Mesothelial cell of epicardium (in vitro differentiated cells): ENCODE measurements at regions not wholly inside any gene's neighbourhood (a gene's known extent, or its start where the extent isn't known, plus 50 kb on each side); places are given as distances from the start of the nearest gene placed in this dataset.

Experiments
- DNase-seq, 2 experiments: peaks; one replicate each; pipeline ENCODE4 v3.0.0; 2021; ENCODE audit warnings: low spot score in 2 of 2; ENCODE audit not compliant: unreplicated experiment in 2 of 2
- H3K27ac Mint-ChIP-seq: 2 replicates; pipeline ENCODE4 v1.8.0; 2021; ENCODE audit warnings: mixed read lengths
- H3K27me3 Mint-ChIP-seq: 2 replicates; pipeline ENCODE4 v1.8.0; 2021; ENCODE audit warnings: low read depth, mixed read lengths
- H3K36me3 Mint-ChIP-seq: 2 replicates; pipeline ENCODE4 v1.8.0; 2021; ENCODE audit warnings: mixed read lengths
- H3K4me1 Mint-ChIP-seq: 2 replicates; pipeline ENCODE4 v1.8.0; 2021; ENCODE audit warnings: mixed read lengths
- H3K4me3 Mint-ChIP-seq: 2 replicates; pipeline ENCODE4 v1.8.0; 2021; ENCODE audit warnings: mild to moderate bottlenecking, moderate library complexity, mixed read lengths
- H3K9me3 Mint-ChIP-seq: 2 replicates; pipeline ENCODE4 v1.8.0; 2021; ENCODE audit warnings: mixed read lengths
- CTCF ChIP-seq: fragments of 200-600 bp; sonication (generic); IDR thresholded peaks from one replicate; pipeline ENCODE4 v1.5.0; 2021; ENCODE audit warnings: antibody characterized with exemption; ENCODE audit not compliant: unreplicated experiment

DNA sequence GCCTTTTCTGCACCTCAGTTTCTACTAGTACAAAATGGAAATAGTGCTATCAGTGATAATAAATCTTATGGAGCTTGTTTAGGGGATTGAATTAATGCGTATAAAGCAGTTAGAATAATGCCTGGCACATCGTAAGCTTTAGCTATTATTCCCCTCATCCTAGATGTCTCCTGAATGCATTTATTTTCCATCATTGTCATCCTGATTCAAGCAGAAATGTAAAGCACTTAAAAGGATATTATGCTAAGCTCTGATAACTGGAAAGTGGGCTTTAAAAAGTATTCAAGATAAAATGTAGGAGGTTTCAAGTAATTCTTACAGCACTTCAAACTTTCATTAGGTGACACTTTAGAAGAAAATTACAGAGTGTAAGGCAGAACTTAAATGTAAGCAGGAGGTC lies 178.7 kb downstream of the RBM46 start:
- no peak for TF ChIP-seq CTCF
- Mint-ChIP-seq H3K27me3 (peaks cover 12% of the 10 kb centered on the region), H3K4me3 (no peak overlapping the region), H3K27ac (no peak overlapping the region), H3K9me3 (peaks cover 9% of the 10 kb centered on the region), H3K4me1 (peaks cover 2% of the 10 kb centered on the region), H3K36me3 (no peaks in the 10 kb centered on the region)
- DNase-seq, result no peak

- peaks cover 13% of the 10 kb centered on the region for H3K27me3 Mint-ChIP-seq
- no peak overlapping the region for H3K27ac Mint-ChIP-seq
- TF ChIP-seq CTCF, result no peak
- H3K4me1 Mint-ChIP-seq, result peaks cover 2% of the 10 kb centered on the region
- peaks cover 9% of the 10 kb centered on the region for H3K9me3 Mint-ChIP-seq
- DNase-seq, result no peak
- no peak overlapping the region for H3K4me3 Mint-ChIP-seq
- no peaks in the 10 kb centered on the region for H3K36me3 Mint-ChIP-seq
Measured at GRCh38 chr4:154960476-154960875, 179.4 kb downstream of the RBM46 start.

GRCh38 chr4:154961263-154961662 lies 180.2 kb downstream of the RBM46 start:
- no peak overlapping the region for H3K27ac Mint-ChIP-seq
- H3K27me3 Mint-ChIP-seq, result peaks cover 12% of the 10 kb centered on the region
- H3K36me3 Mint-ChIP-seq, result no peaks in the 10 kb centered on the region
- H3K9me3 Mint-ChIP-seq, result peaks cover 9% of the 10 kb centered on the region
- no peak overlapping the region for H3K4me3 Mint-ChIP-seq
- peaks cover 2% of the 10 kb centered on the region for H3K4me1 Mint-ChIP-seq
- DNase-seq, result no peak
- TF ChIP-seq CTCF, result no peak

DNA sequence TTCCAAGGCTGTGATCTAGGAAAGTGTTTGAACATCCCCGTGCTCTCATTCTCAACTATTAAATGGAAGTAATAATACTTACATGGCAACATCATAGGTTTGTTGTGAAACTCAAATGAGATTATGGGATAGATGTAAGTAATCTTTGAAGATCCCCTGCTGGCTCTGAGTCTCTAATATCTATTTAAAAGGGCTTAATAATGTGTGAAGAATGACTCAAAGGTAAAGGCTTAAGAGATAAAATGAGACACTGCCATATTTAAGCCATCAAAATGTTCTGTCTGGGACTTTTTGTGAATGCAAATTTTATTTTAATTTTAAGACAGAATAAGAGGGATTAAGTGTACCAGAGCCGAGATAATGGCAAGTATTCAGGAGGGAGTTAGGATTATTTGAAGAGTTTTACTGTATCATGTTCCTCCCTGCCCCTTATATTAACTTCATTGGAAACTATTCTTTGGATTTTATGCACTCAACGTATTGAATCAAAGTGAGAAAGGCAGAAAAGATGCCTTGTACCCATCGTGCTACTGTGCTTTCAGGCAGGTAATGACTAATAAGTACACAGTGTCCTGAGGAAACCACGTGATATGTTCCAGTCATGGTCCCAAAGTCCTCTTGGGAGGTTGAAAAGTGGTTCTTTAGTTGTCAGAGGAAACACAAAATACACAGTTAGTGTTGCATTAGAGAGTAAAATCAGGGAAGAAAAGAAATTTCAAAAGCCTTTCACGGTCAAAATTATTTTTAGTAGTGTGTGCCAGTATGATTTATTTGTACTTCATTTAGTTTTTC lies 192.4 kb downstream of the RBM46 start:
- Mint-ChIP-seq H3K4me3 (no peak overlapping the region), H3K27ac (no peak overlapping the region)
- no peak for DNase-seq

DNA sequence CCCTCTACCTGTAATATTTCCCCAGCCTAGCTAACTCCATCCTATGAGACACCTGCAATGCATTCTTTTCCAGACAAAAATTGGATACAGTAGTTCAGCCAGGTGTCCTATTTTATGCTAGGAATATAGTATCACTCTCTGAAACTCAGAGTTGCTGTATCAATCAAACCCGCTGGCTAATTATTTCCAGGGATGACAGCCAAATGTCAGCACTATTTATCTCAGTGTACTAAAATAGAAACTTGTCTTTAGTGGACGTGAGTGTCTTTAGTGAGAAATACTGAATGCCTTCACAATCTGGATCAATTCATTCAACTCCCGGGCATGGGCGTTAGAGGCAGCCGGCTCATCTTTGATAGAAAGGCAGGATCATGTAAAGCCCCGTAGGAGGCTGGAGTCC lies 196.2 kb downstream of the RBM46 start:
- Mint-ChIP-seq H3K36me3 (no peaks in the 10 kb centered on the region), H3K27ac (no peak overlapping the region), H3K4me3 (no peak overlapping the region), H3K27me3 (peaks cover 18% of the 10 kb centered on the region), H3K9me3 (peaks cover 4% of the 10 kb centered on the region), H3K4me1 (no peaks in the 10 kb centered on the region)
- no peak for DNase-seq
- TF ChIP-seq CTCF, result no peak

More for the DNA sequence above, 192.4 kb downstream of the RBM46 start:
- H3K27me3 Mint-ChIP-seq, result peaks cover 10% of the 10 kb centered on the region
- no peak for TF ChIP-seq CTCF
- no peaks in the 10 kb centered on the region for H3K36me3 Mint-ChIP-seq
- no peaks in the 10 kb centered on the region for H3K4me1 Mint-ChIP-seq
- no peaks in the 10 kb centered on the region for H3K9me3 Mint-ChIP-seq
